ENCODE measurements at regions not wholly inside any gene's neighbourhood (a gene's known extent, or its start where the extent isn't known, plus 50 kb on each side); places are given as distances from the start of the nearest gene placed in this dataset.

GRCh38 chr12:105840384-105840783 is 298.4 kb downstream of the NUAK1 start:
- TF ChIP-seq REST (IDR thresholded peaks at IDR 0.05; ENCODE audit: low read depth), result no peak
- no peak for TF ChIP-seq MAX (IDR thresholded peaks at IDR 0.05)
- TF ChIP-seq TAF1 (IDR thresholded peaks at IDR 0.05; ENCODE audit: low read depth), result no peak
- TF ChIP-seq USF1 (IDR thresholded peaks at IDR 0.05), result no peak
- no peak for TF ChIP-seq FOXM1 (IDR thresholded peaks at IDR 0.05; ENCODE audit: borderline replicate concordance, low read depth)
- TF ChIP-seq EGR1 (IDR thresholded peaks at IDR 0.05), result no peak
- no peak for TF ChIP-seq TEAD4 (IDR thresholded peaks at IDR 0.05)

GRCh38 chr12:105841840-105842239 is 296.9 kb downstream of the NUAK1 start:
- TF ChIP-seq TEAD4 (IDR thresholded peaks at IDR 0.05) (no peak), TAF1 (IDR thresholded peaks at IDR 0.05; ENCODE audit: low read depth) (no peak), ZBTB7A (IDR thresholded peaks at IDR 0.05; ENCODE audit: low read depth) (no peak), MAX (IDR thresholded peaks at IDR 0.05) (no peak), CEBPB (IDR thresholded peaks at IDR 0.05) (no peak), EGR1 (IDR thresholded peaks at IDR 0.05) (no peak), USF1 (IDR thresholded peaks at IDR 0.05) (no peak), NFIC (IDR thresholded peaks at IDR 0.05) (no peak), TCF12 (IDR thresholded peaks at IDR 0.05; ENCODE audit: low read depth) (no peak), RAD21 (IDR thresholded peaks at IDR 0.05; ENCODE audit: low read depth) (no peak), YY1 (IDR thresholded peaks at IDR 0.05; ENCODE audit: low read depth) (no peak), FOXM1 (IDR thresholded peaks at IDR 0.05; ENCODE audit: borderline replicate concordance, low read depth) (no peak), EP300 (IDR thresholded peaks at IDR 0.05; ENCODE audit: borderline replicate concordance) (no peak), REST (IDR thresholded peaks at IDR 0.05; ENCODE audit: low read depth) (no peak), CREB1 (IDR thresholded peaks at IDR 0.05; ENCODE audit: low read depth) (no peak)

GRCh38 chr12:105843561-105843960 is 295.2 kb downstream of the NUAK1 start:
- TF ChIP-seq RAD21 (IDR thresholded peaks at IDR 0.05; ENCODE audit: low read depth), result no peak
- TF ChIP-seq NFIC (IDR thresholded peaks at IDR 0.05), result no peak
- TF ChIP-seq YY1 (IDR thresholded peaks at IDR 0.05; ENCODE audit: low read depth), result no peak
- no peak for TF ChIP-seq ZBTB7A (IDR thresholded peaks at IDR 0.05; ENCODE audit: low read depth)
- no peak for TF ChIP-seq FOXM1 (IDR thresholded peaks at IDR 0.05; ENCODE audit: borderline replicate concordance, low read depth)

GRCh38 chr12:105843986-105844760 is 294.6 kb downstream of the NUAK1 start:
- TF ChIP-seq FOXM1 (IDR thresholded peaks at IDR 0.05; ENCODE audit: borderline replicate concordance, low read depth) (no peak), REST (IDR thresholded peaks at IDR 0.05; ENCODE audit: low read depth) (no peak), EP300 (IDR thresholded peaks at IDR 0.05; ENCODE audit: borderline replicate concordance) (no peak), NFIC (IDR thresholded peaks at IDR 0.05) (no peak), YY1 (IDR thresholded peaks at IDR 0.05; ENCODE audit: low read depth) (no peak)

- TF ChIP-seq USF1 (IDR thresholded peaks at IDR 0.05) (no peak), ZBTB7A (IDR thresholded peaks at IDR 0.05; ENCODE audit: low read depth) (no peak), CEBPB (IDR thresholded peaks at IDR 0.05) (no peak), FOXM1 (IDR thresholded peaks at IDR 0.05; ENCODE audit: borderline replicate concordance, low read depth) (no peak), EGR1 (IDR thresholded peaks at IDR 0.05) (no peak), YY1 (IDR thresholded peaks at IDR 0.05; ENCODE audit: low read depth) (no peak), RAD21 (IDR thresholded peaks at IDR 0.05; ENCODE audit: low read depth) (no peak), TEAD4 (IDR thresholded peaks at IDR 0.05) (no peak), TAF1 (IDR thresholded peaks at IDR 0.05; ENCODE audit: low read depth) (no peak), NFIC (IDR thresholded peaks at IDR 0.05) (no peak), MAX (IDR thresholded peaks at IDR 0.05) (no peak), CREB1 (IDR thresholded peaks at IDR 0.05; ENCODE audit: low read depth) (no peak), TCF12 (IDR thresholded peaks at IDR 0.05; ENCODE audit: low read depth) (no peak)
Measured at GRCh38 chr12:105846331-105846730, 292.4 kb downstream of the NUAK1 start.
